Astrocyte (in vitro differentiated cells and primary cell): ENCODE measurements at regions not wholly inside any gene's neighbourhood (a gene's known extent, or its start where the extent isn't known, plus 50 kb on each side); places are given as distances from the start of the nearest gene placed in this dataset.

Source experiments
- CTCF ChIP-seq: IDR thresholded peaks from 2 replicates; pipeline ENCODE4 v1.5.1; 2011; ENCODE audit warnings: low read depth, mild to moderate bottlenecking, inconsistent platforms, low read length, moderate library complexity; ENCODE audit not compliant: insufficient read depth
- EZH2 ChIP-seq: IDR thresholded peaks from 2 replicates; pipeline ENCODE4 v1.6.1; 2012; ENCODE audit warnings: mild to moderate bottlenecking, low read length, inconsistent platforms; ENCODE audit not compliant: insufficient read depth

GRCh38 chr16:52090080-52090479, 456.9 kb downstream of the TOX3 start:
- TF ChIP-seq CTCF (no peak), EZH2 (no peak)
